H9 (cell line): ENCODE measurements at regions not wholly inside any gene's neighbourhood (a gene's known extent, or its start where the extent isn't known, plus 50 kb on each side); places are given as distances from the start of the nearest gene placed in this dataset.

ENCODE experiments used
- DNase-seq: peaks from one replicate; pipeline ENCODE4 v3.0.0-alpha.2; 2017
- H2AFZ ChIP-seq: one replicate; pipeline ENCODE4 v1.6.1; 2013; ENCODE audit warnings: mild to moderate bottlenecking, low read length, control low read depth, moderate library complexity
- H2AK5ac ChIP-seq: 2 replicates; pipeline ENCODE4 v1.6.1; 2013; ENCODE audit warnings: low read length, control low read depth, mixed read lengths; ENCODE audit not compliant: insufficient read length
- H2BK120ac ChIP-seq: one replicate; pipeline ENCODE4 v1.6.1; 2013; ENCODE audit warnings: low read depth, mild to moderate bottlenecking, low read length, control low read depth, inconsistent platforms; ENCODE audit not compliant: poor library complexity, severe bottlenecking
- H2BK12ac ChIP-seq: 2 replicates; pipeline ENCODE4 v1.6.1; 2013; ENCODE audit warnings: low read length, control low read depth, mixed read lengths, low read depth; ENCODE audit not compliant: insufficient read length
- H2BK15ac ChIP-seq: 2 replicates; pipeline ENCODE4 v1.6.1; 2013; ENCODE audit warnings: low read depth, low read length, control low read depth
- H2BK20ac ChIP-seq: one replicate; pipeline ENCODE4 v1.6.1; 2013; ENCODE audit warnings: low read depth, mild to moderate bottlenecking, low read length, control low read depth, inconsistent platforms; ENCODE audit not compliant: poor library complexity, severe bottlenecking
- H2BK5ac ChIP-seq: 2 replicates; pipeline ENCODE4 v1.6.1; 2013; ENCODE audit warnings: low read length, control low read depth, mixed read lengths; ENCODE audit not compliant: insufficient read length
- H3K14ac ChIP-seq: 2 replicates; pipeline ENCODE4 v1.6.1; 2013; ENCODE audit warnings: low read length, control low read depth; ENCODE audit not compliant: insufficient read depth
- H3K18ac ChIP-seq: 2 replicates; pipeline ENCODE4 v1.6.1; 2013; ENCODE audit warnings: low read depth, mild to moderate bottlenecking, mixed read lengths, low read length, control low read depth; ENCODE audit not compliant: insufficient read length
- H3K23ac ChIP-seq: 2 replicates; pipeline ENCODE4 v1.6.1; 2013; ENCODE audit warnings: low read length, control low read depth, mixed read lengths, low read depth; ENCODE audit not compliant: insufficient read length
- H3K23me2 ChIP-seq: 2 replicates; pipeline ENCODE4 v1.6.1; 2013; ENCODE audit warnings: low read depth, mild to moderate bottlenecking, mixed read lengths, low read length, control low read depth; ENCODE audit not compliant: insufficient read length, poor library complexity, severe bottlenecking
- H3K27ac ChIP-seq: 2 replicates; pipeline ENCODE4 v1.5.1; 2013; ENCODE audit warnings: low read length, control low read depth, mixed read lengths, low read depth; ENCODE audit not compliant: insufficient read length
- H3K27me3 ChIP-seq: 2 replicates; pipeline ENCODE4 v1.6.1; 2013; ENCODE audit warnings: low read length, control low read depth, inconsistent platforms; ENCODE audit not compliant: insufficient read depth
- H3K4ac ChIP-seq: 2 replicates; pipeline ENCODE4 v1.6.1; 2013; ENCODE audit warnings: low read depth, mild to moderate bottlenecking, control low read depth, inconsistent platforms, low read length, moderate library complexity
- H3K4me1 ChIP-seq: 2 replicates; pipeline ENCODE4 v1.6.1; 2013; ENCODE audit warnings: low read length, control low read depth, inconsistent platforms; ENCODE audit not compliant: insufficient read depth
- H3K4me2 ChIP-seq: 2 replicates; pipeline ENCODE4 v1.6.1; 2013; ENCODE audit warnings: low read length, control low read depth, mixed read lengths; ENCODE audit not compliant: insufficient read length, insufficient read depth
- H3K56ac ChIP-seq: 2 replicates; pipeline ENCODE4 v1.6.1; 2013; ENCODE audit warnings: low read depth, mild to moderate bottlenecking, mixed read lengths, low read length, control low read depth; ENCODE audit not compliant: insufficient read length
- H3K79me1 ChIP-seq: 2 replicates; pipeline ENCODE4 v1.6.1; 2013; ENCODE audit warnings: low read depth, mild to moderate bottlenecking, moderate library complexity, low read length, control low read depth, inconsistent platforms; ENCODE audit not compliant: insufficient read depth, poor library complexity, severe bottlenecking
- H3K79me2 ChIP-seq: 2 replicates; pipeline ENCODE4 v1.6.1; 2013; ENCODE audit warnings: low read length, control low read depth, inconsistent platforms; ENCODE audit not compliant: insufficient read depth
- H3K9ac ChIP-seq: 2 replicates; pipeline ENCODE4 v1.6.1; 2013; ENCODE audit warnings: low read length, control low read depth, mixed read lengths; ENCODE audit not compliant: insufficient read length; ENCODE audit errors: extremely low read depth
- H3K9me3 ChIP-seq: one replicate; pipeline ENCODE4 v1.6.1; 2013; ENCODE audit warnings: low read depth, low read length, inconsistent platforms; ENCODE audit not compliant: control insufficient read depth
- H3T11ph ChIP-seq: one replicate; pipeline ENCODE4 v1.6.1; 2013; ENCODE audit warnings: mild to moderate bottlenecking, low read length, control low read depth, inconsistent platforms
- H4K20me1 ChIP-seq: one replicate; pipeline ENCODE4 v1.6.1; 2013; ENCODE audit not compliant: control insufficient read depth, insufficient read length, insufficient read depth
- H4K5ac ChIP-seq: 2 replicates; pipeline ENCODE4 v1.6.1; 2013; ENCODE audit warnings: low read depth, mild to moderate bottlenecking, mixed read lengths, low read length, control low read depth; ENCODE audit not compliant: insufficient read length
- H4K8ac ChIP-seq: replicated peaks from 2 replicates; pipeline ENCODE4 v1.6.1; 2013; ENCODE audit warnings: low read length, control low read depth, mixed read lengths, low read depth; ENCODE audit not compliant: insufficient read length
- H4K91ac ChIP-seq: 2 replicates; pipeline ENCODE4 v1.6.1; 2013; ENCODE audit warnings: low read depth, mild to moderate bottlenecking, moderate library complexity, mixed read lengths, low read length, control low read depth; ENCODE audit not compliant: insufficient read length
- H3K27ac Mint-ChIP-seq, 3 experiments: 2 replicates in 2 of 3; 3 replicates in 1 of 3; pipeline ENCODE4 v1.8.0; 2020 to 2021; ENCODE audit warnings: mixed read lengths in 3 of 3, mild to moderate bottlenecking in 1 of 3, moderate library complexity in 1 of 3
- H3K27me3 Mint-ChIP-seq: 2 replicates; pipeline ENCODE4 v1.8.0; 2021; ENCODE audit warnings: low read depth, mild to moderate bottlenecking, moderate library complexity, mixed read lengths
- H3K36me3 Mint-ChIP-seq, 3 experiments: 2 replicates in 2 of 3; 3 replicates in 1 of 3; pipeline ENCODE4 v1.8.0; 2020 to 2021; ENCODE audit warnings: low read depth in 3 of 3, mixed read lengths in 3 of 3; ENCODE audit not compliant: insufficient read depth in 1 of 3
- H3K4me1 Mint-ChIP-seq, 2 experiments: 2 replicates each; pipeline ENCODE4 v1.8.0; 2020; ENCODE audit warnings: mixed read lengths in 2 of 2
- H3K4me3 Mint-ChIP-seq, 2 experiments: 2 replicates in 1 of 2; 3 replicates in 1 of 2; pipeline ENCODE4 v1.8.0; 2020 to 2021; ENCODE audit warnings: mild to moderate bottlenecking in 2 of 2, mixed read lengths in 2 of 2, moderate library complexity in 1 of 2
- H3K9me3 Mint-ChIP-seq, 2 experiments: 2 replicates in 1 of 2; 3 replicates in 1 of 2; pipeline ENCODE4 v1.8.0; 2020; ENCODE audit warnings: mild to moderate bottlenecking in 2 of 2, mixed read lengths in 2 of 2, moderate library complexity in 1 of 2
- CTCF ChIP-seq: fragments of 200-600 bp; sonication (generic); conservative IDR thresholded peaks from 3 replicates; pipeline ENCODE4 v1.8.0; 2021; ENCODE audit warnings: antibody characterized with exemption, mild to moderate bottlenecking
- WGBS: extraction: QIAGEN DNeasy Blood & Tissue Kit; methylation state at CpG from one replicate; pipeline ENCODE4 v1.1.7; 2013; ENCODE audit warnings: missing lambda C conversion rate, low lambda C conversion rate, mixed read lengths; ENCODE audit not compliant: insufficient read length; ENCODE audit errors: extremely low coverage; 5-methylcytosine and 5-hydroxymethylcytosine counted together

- Histone ChIP-seq H2AK5ac (no peak overlapping the region), H2BK20ac (no peak overlapping the region), H3T11ph (no peak overlapping the region), H2BK5ac (no peak overlapping the region), H3K9ac (no peak overlapping the region), H3K4me2 (no peak overlapping the region), H2AFZ (no peak overlapping the region), H2BK120ac (no peak overlapping the region), H3K4me1 (no peaks in the 10 kb centered on the region; the same call in 1 of the 2 replicates), H4K20me1 (no peaks in the 10 kb centered on the region), H3K27ac (no peak overlapping the region), H3K79me2 (no peaks in the 10 kb centered on the region), H4K5ac (no peak overlapping the region), H3K27me3 (no peaks in the 10 kb centered on the region), H3K9me3 (no peaks in the 10 kb centered on the region), H4K8ac (no peak overlapping the region), H2BK15ac (no peak overlapping the region), H3K56ac (no peak overlapping the region), H4K91ac (no peak overlapping the region), H3K23ac (no peak overlapping the region), H3K4ac (no peak overlapping the region), H3K14ac (no peak overlapping the region), H3K18ac (no peak overlapping the region), H3K79me1 (no peaks in the 10 kb centered on the region), H2BK12ac (no peak overlapping the region), H3K23me2 (no peaks in the 10 kb centered on the region)
- TF ChIP-seq CTCF, result no peak
- H3K36me3 Mint-ChIP-seq, result no peaks in the 10 kb centered on the region
- no peak overlapping the region for H3K4me3 Mint-ChIP-seq
- H3K27ac Mint-ChIP-seq, result no peak overlapping the region
- WGBS, result no CpG with 5 or more reads among the region's 2 CpGs
- H3K9me3 Mint-ChIP-seq, result no peaks in the 10 kb centered on the region
- H3K4me1 Mint-ChIP-seq, result peaks cover 24 to 25% of the 10 kb centered on the region in 2 experiments
- no peaks in the 10 kb centered on the region for H3K27me3 Mint-ChIP-seq
- no peak for DNase-seq
Observed at GRCh38 chr6:113047932-113048331, 700.8 kb downstream of the RFPL4B start.
